Kidney epithelial cell (primary cell): ENCODE measurements at regions not wholly inside any gene's neighbourhood (a gene's known extent, or its start where the extent isn't known, plus 50 kb on each side); places are given as distances from the start of the nearest gene placed in this dataset.
"Not testable (repeated sequence)": the region's sequence is repeated elsewhere in the genome, so short reads cannot be mapped to it uniquely, and the experiment has no call there.

Experiments used
- DNase-seq: peaks from one replicate; pipeline ENCODE4 v3.0.0-alpha.2; 2010; ENCODE audit warnings: low read depth
- H3K27me3 ChIP-seq: 2 replicates; pipeline ENCODE4 v1.6.0; 2011; ENCODE audit warnings: low read length; ENCODE audit not compliant: control insufficient read depth, insufficient read depth
- H3K36me3 ChIP-seq: 2 replicates; pipeline ENCODE4 v1.5.1; 2011; ENCODE audit warnings: low read length; ENCODE audit not compliant: control insufficient read depth, insufficient read depth
- H3K4me3 ChIP-seq: 2 replicates; pipeline ENCODE4 v1.5.1; 2011; ENCODE audit warnings: low read depth, mild to moderate bottlenecking, control low read depth, low read length
- TF ChIP-seq, protein P1 (sequence below): IDR thresholded peaks from 2 replicates; pipeline ENCODE4 v1.5.1; 2011; ENCODE audit warnings: mild to moderate bottlenecking, moderate library complexity, low read length, control low read depth, inconsistent platforms; ENCODE audit not compliant: insufficient read depth, poor library complexity, severe bottlenecking

GRCh38 chr9:107827304-107827703 is 337.7 kb upstream of the KLF4 start:
- Histone ChIP-seq H3K4me3 (no peak overlapping the region), H3K27me3 (no peaks in the 10 kb centered on the region), H3K36me3 (no peaks in the 10 kb centered on the region)
- DNase-seq, result no peak
- TF ChIP-seq, protein P1, sequence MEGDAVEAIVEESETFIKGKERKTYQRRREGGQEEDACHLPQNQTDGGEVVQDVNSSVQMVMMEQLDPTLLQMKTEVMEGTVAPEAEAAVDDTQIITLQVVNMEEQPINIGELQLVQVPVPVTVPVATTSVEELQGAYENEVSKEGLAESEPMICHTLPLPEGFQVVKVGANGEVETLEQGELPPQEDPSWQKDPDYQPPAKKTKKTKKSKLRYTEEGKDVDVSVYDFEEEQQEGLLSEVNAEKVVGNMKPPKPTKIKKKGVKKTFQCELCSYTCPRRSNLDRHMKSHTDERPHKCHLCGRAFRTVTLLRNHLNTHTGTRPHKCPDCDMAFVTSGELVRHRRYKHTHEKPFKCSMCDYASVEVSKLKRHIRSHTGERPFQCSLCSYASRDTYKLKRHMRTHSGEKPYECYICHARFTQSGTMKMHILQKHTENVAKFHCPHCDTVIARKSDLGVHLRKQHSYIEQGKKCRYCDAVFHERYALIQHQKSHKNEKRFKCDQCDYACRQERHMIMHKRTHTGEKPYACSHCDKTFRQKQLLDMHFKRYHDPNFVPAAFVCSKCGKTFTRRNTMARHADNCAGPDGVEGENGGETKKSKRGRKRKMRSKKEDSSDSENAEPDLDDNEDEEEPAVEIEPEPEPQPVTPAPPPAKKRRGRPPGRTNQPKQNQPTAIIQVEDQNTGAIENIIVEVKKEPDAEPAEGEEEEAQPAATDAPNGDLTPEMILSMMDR, result no peak

DNA sequence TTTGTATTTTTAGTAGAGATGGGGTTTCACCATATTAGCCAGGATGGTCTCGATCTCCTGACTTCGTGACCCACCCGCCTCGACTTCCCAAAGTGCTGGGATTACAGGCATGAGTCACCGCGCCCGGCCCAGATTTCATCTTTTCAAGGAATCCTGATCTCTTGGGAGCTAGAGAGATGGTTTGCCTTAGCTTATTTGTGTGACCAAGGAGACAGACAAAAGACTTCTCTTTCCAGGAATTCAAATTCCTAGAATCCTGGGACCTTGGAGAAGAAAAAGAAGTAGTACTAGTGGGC is 337.1 kb upstream of the KLF4 start:
- not testable (repeated sequence) for H3K36me3 ChIP-seq, H3K27me3 ChIP-seq, DNase-seq, H3K4me3 ChIP-seq

DNA sequence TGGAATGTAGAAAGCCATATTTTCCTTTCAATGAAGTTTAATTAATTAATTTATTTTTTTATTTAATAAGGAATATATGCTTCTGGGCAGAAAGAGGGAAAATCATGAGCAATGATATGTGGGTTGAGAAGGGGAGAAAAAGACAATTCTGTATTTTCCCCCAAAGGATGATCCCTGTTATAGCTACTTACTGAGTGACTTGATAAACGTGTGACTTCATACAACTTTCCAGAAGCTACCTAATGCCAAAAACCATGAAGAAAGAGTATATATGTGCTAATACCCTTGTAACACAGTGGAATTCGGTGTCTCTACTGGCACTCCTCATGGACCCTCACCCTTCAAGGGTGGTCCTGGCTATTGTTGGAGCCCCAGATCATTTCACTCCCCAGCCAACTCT is 335.0 kb upstream of the KLF4 start:
- DNase-seq, result no peak
- Histone ChIP-seq H3K36me3 (no peaks in the 10 kb centered on the region), H3K4me3 (no peak overlapping the region), H3K27me3 (no peaks in the 10 kb centered on the region)
- TF ChIP-seq, protein P1, result no peak

- TF ChIP-seq, protein P1, result no peak
- H3K4me3 ChIP-seq, result no peak overlapping the region
- no peaks in the 10 kb centered on the region for H3K36me3 ChIP-seq
- H3K27me3 ChIP-seq, result no peaks in the 10 kb centered on the region
- no peak for DNase-seq
These were observed 330.4 kb upstream of the KLF4 start for GRCh38 chr9:107819772-107820565.

GRCh38 chr9:107818503-107818829 is 328.9 kb upstream of the KLF4 start:
- H3K4me3 ChIP-seq, H3K36me3 ChIP-seq, DNase-seq, H3K27me3 ChIP-seq: not testable (repeated sequence)

GRCh38 chr9:107817595-107818502 is 328.3 kb upstream of the KLF4 start:
- H3K4me3 ChIP-seq, DNase-seq, H3K36me3 ChIP-seq, H3K27me3 ChIP-seq: not testable (repeated sequence)

GRCh38 chr9:107816561-107817021 is 327.0 kb upstream of the KLF4 start:
- no peaks in the 10 kb centered on the region for H3K27me3 ChIP-seq
- H3K4me3 ChIP-seq, result no peak overlapping the region
- no peaks in the 10 kb centered on the region for H3K36me3 ChIP-seq
- no peak for DNase-seq
- TF ChIP-seq, protein P1, result no peak
